Spinal cord (tissue), 9 donors: ENCODE measurements at regions not wholly inside any gene's neighbourhood (a gene's known extent, or its start where the extent isn't known, plus 50 kb on each side); places are given as distances from the start of the nearest gene placed in this dataset.

ENCODE experiments used
- DNase-seq, 6 donors: peaks; one replicate each; pipeline versions ENCODE4 v3.0.0 to v3.0.0-alpha.2; 2013 to 2015; ENCODE audit warnings: low spot score in 6 of 6, low read depth in 4 of 6
- H3K27ac ChIP-seq: one replicate; pipeline ENCODE4 v1.5.1; 2013; ENCODE audit warnings: low read depth, low read length, control low read depth
- H3K27me3 ChIP-seq: one replicate; pipeline ENCODE4 v1.6.1; 2013; ENCODE audit warnings: low read length; ENCODE audit not compliant: control insufficient read depth, insufficient read depth
- H3K36me3 ChIP-seq: one replicate; pipeline ENCODE4 v1.6.1; 2013; ENCODE audit warnings: low read length; ENCODE audit not compliant: control insufficient read depth, insufficient read depth
- H3K4me1 ChIP-seq: one replicate; pipeline ENCODE4 v1.6.1; 2013; ENCODE audit warnings: low read length; ENCODE audit not compliant: control insufficient read depth, insufficient read depth
- H3K4me3 ChIP-seq: one replicate; pipeline ENCODE4 v1.5.1; 2013; ENCODE audit warnings: low read depth, low read length, control low read depth
- H3K9me3 ChIP-seq: one replicate; pipeline ENCODE4 v1.6.1; 2013; ENCODE audit warnings: low read length; ENCODE audit not compliant: control insufficient read depth, insufficient read depth
- WGBS: methylation state at CpG from one replicate; pipeline ENCODE4 v1.1.5; 2013; ENCODE audit warnings: missing lambda C conversion rate; ENCODE audit not compliant: insufficient coverage; 5-methylcytosine and 5-hydroxymethylcytosine counted together
- donor health status: healthy.

DNA sequence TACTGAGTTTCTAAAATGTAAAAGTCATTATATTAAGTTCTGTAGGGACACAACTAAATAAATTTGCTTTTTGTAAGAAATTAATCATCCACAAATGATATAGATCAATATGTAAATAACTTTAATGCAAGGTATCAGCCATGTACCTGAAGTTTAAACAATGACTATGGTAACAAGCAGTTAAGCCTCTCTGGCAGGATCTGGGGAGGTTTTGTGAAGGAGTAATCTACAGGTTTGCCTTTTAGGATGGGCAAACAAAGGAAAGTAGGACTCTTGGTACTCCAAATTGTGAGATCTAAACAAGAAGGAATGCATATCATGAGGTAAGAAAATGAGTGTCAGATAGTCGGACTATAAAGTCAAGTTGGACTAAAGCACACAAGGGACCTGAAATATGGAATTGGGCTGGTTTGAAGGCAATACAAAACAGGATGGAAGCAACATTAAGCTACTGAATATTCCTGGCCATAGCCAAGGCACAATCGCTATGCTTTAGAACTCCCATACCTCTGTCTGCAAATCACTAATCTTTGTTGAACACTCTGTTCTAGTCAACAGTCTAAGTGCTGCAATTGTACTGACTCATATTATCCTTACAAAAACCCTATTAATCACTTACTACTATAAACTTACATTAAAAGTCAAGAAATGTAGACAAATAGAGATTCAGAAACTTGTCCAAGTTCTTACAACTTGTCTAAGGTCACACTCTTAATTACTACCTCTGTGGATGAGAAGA is 412.8 kb downstream of the DIPK2A start:
- Histone ChIP-seq H3K27me3 (no peaks in the 10 kb centered on the region), H3K9me3 (no peaks in the 10 kb centered on the region), H3K4me1 (no peaks in the 10 kb centered on the region), H3K27ac (no peak overlapping the region), H3K36me3 (no peaks in the 10 kb centered on the region), H3K4me3 (no peak overlapping the region)
- WGBS: 100% methylated on average over 2 of the region's 2 CpGs
- no peak for DNase-seq

DNA sequence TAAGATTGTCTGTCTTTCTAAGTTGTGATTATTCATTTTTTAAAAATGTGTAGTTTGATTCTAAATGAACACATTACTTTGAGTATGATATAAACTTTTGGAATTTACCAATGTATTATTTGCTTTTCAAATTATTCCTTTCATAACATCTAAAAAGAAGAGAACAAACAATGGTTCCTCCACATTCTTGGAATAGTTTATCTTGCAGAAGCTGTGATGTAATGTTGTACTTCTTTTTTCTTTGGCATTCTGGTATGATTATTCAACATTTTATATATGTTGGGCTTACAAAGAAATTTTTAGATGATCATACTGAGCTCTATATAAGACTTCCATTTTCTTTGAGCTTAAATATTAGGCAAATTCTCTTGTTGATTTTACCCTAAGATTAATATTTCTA is 419.2 kb downstream of the DIPK2A start:
- Histone ChIP-seq H3K27me3 (no peaks in the 10 kb centered on the region), H3K4me3 (no peak overlapping the region), H3K4me1 (no peaks in the 10 kb centered on the region), H3K9me3 (no peaks in the 10 kb centered on the region), H3K36me3 (no peaks in the 10 kb centered on the region), H3K27ac (no peak overlapping the region)
- no peak for DNase-seq

DNA sequence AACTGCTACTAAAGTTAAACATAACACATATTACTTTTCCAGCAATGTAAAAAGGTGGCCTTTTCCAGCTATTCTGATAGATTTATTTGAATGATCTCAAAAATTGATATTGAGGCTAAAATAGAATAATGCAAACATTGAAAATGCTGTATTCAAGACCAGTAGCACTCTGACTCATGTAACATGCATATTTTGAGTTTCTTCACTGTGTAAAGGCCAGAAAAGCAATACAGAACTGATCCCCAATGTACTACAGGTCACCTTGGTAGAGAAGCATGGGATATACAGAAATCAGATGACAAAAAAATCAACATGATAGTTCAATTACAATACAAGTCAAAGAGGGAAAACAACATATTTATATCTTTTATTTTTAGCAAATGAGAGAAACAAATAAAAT is 419.6 kb downstream of the DIPK2A start:
- Histone ChIP-seq H3K36me3 (no peaks in the 10 kb centered on the region), H3K4me1 (no peaks in the 10 kb centered on the region)
- DNase-seq: no peak

DNA sequence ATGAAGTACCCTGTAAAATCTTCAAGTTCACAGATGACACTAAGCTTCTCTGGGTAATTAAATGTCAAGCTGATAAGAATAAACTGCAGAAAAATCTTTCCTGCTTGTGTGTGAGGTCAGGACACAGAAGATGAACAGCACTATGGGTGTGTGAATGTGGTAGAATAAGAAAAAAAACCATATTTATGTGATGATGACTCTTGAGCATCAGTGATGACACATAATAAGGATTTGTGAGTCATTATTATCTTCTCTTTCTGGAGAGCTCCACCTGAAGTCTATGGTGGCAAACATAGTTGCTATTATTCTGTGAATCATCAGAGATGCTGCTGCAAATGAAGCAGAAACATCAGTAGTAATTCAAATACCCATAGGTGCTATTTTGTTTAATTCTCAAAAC is 422.4 kb downstream of the DIPK2A start:
- no peaks in the 10 kb centered on the region for H3K9me3 ChIP-seq
- no peaks in the 10 kb centered on the region for H3K27me3 ChIP-seq
- no peak overlapping the region for H3K4me3 ChIP-seq
- H3K4me1 ChIP-seq: no peaks in the 10 kb centered on the region
- H3K27ac ChIP-seq: no peak overlapping the region
- peak in 1 of 6 donors; percentile 18 for DNase-seq
- no peaks in the 10 kb centered on the region for H3K36me3 ChIP-seq

More for the DNA sequence above, 419.6 kb downstream of the DIPK2A start:
- Histone ChIP-seq H3K4me3 (no peak overlapping the region), H3K27ac (no peak overlapping the region), H3K27me3 (no peaks in the 10 kb centered on the region), H3K9me3 (no peaks in the 10 kb centered on the region)

DNA sequence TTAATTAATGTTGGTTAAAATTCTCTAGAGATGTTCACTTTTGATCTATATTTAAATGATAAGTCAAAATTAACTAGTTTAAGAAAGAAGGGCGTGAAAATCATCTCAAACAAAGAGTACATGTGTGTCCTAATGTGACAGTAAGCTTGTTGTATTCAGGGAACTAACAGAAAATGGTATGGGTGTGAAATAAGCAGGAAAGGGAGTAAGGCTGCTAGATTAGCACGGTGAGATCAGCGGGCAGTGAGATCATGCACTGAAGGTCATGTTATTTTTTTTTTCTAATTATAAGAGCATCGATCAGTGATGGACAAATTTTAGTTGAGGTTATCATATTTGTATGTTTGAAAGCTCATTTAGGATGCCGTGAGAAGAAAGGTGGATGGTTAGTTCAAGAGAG is 430.8 kb downstream of the DIPK2A start:
- DNase-seq: no peak
- H3K36me3 ChIP-seq: no peaks in the 10 kb centered on the region
- H3K4me1 ChIP-seq: no peaks in the 10 kb centered on the region
- H3K4me3 ChIP-seq: no peak overlapping the region
- H3K27me3 ChIP-seq: no peaks in the 10 kb centered on the region
- H3K9me3 ChIP-seq: peaks cover 2% of the 10 kb centered on the region
- no peak overlapping the region for H3K27ac ChIP-seq
- 96% methylated on average over 4 of the region's 5 CpGs for WGBS

DNA sequence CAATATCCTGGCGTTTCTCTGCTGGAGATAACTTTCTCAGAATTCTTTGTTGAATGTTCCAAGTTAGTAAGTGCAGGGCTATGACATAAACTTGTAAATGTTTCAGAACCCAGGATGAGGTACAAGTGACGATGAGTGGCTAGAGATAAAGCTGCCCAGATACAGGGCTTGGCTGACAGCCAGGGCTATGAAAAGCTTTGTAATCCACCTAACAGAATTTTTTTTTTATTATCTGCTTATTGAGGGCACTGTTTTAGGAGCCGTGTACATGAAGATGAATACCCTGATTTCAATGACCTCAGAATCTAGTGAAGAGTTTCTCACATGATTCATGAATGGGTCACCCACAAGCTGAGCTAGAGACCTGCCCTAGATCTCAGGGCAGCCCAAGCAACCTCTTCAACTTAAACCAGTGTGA is 431.4 kb downstream of the DIPK2A start:
- no peaks in the 10 kb centered on the region for H3K4me1 ChIP-seq

DNA sequence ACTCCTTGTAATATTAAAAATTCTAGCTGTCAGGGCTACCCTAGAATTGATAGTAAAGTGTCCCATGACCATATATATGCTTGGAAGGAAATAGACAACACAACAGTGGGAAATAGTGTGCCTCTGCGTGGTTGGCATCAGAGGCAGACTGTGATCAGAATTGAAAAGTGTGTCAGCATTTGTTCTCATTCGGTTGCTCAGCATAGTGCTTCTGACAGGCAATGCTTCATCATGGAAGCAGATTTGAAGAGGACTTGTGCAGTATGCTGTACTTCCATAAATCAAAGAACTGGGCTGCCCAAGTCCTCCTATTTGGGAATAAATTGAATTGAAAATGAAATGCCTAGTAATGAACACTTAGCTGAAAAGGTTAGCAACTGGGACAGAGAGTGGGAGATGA is 435.7 kb downstream of the DIPK2A start:
- 33% methylated on average over 2 of the region's 2 CpGs for WGBS

More for the DNA sequence above, 431.4 kb downstream of the DIPK2A start:
- Histone ChIP-seq H3K9me3 (peaks cover 2% of the 10 kb centered on the region), H3K27ac (no peak overlapping the region), H3K27me3 (no peaks in the 10 kb centered on the region), H3K36me3 (no peaks in the 10 kb centered on the region), H3K4me3 (no peak overlapping the region)
- no peak for DNase-seq
- WGBS: 100% methylated on average over 2 of the region's 3 CpGs

DNA sequence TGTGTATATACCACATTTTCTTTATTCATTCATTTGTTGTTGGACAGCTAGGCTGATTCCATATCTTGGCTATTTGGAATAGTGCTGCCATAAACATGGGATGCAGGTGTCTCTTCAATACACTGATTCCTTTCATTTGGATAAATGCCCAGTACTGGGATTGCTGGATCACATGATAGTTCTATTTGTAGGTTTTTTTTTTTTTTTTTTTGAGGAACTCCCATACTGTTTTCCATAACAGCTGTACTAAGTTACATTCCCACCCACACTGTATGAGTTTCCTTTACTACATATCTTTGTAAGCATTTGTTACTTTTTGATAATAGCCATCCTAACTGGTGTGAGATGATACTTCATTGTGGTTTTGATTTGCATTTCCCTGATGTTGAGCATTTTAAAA is 437.7 kb downstream of the DIPK2A start:
- Histone ChIP-seq H3K9me3 (no peaks in the 10 kb centered on the region), H3K36me3 (no peaks in the 10 kb centered on the region), H3K27ac (no peak overlapping the region), H3K4me1 (no peaks in the 10 kb centered on the region), H3K4me3 (no peak overlapping the region), H3K27me3 (no peaks in the 10 kb centered on the region)
- DNase-seq: peak in 1 of 6 donors; percentile 5

More for the DNA sequence above, 435.7 kb downstream of the DIPK2A start:
- H3K4me1 ChIP-seq: no peaks in the 10 kb centered on the region
- DNase-seq: peak in 2 of 6 donors; percentile 4 to 32
- no peak overlapping the region for H3K27ac ChIP-seq
- no peaks in the 10 kb centered on the region for H3K9me3 ChIP-seq
- no peaks in the 10 kb centered on the region for H3K36me3 ChIP-seq
- H3K4me3 ChIP-seq: no peak overlapping the region
- H3K27me3 ChIP-seq: no peaks in the 10 kb centered on the region

DNA sequence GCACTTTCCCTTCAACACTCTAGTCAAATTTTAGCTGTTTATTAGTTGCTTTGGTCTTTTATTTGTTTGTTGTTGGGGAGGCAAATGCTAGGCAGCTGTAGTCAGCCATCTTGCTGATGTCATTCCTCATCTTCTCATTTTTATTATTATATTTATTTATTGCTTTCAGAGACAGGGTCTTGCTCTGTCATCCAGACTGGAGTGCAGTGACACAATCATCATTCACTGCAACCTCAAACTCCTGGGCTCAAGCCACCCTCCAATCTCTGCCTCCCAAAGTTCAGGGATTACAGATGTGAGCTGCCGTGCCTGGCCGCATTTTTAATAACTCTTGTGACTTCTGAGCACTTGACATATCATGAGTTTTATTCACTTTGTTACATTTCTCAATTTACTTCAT is 441.4 kb downstream of the DIPK2A start:
- no peak overlapping the region for H3K4me3 ChIP-seq
- no CpG with 5 or more reads among the region's 2 CpGs for WGBS
- no peaks in the 10 kb centered on the region for H3K36me3 ChIP-seq
- DNase-seq: no peak
- no peaks in the 10 kb centered on the region for H3K9me3 ChIP-seq
- no peaks in the 10 kb centered on the region for H3K4me1 ChIP-seq
- no peak overlapping the region for H3K27ac ChIP-seq
- no peaks in the 10 kb centered on the region for H3K27me3 ChIP-seq

DNA sequence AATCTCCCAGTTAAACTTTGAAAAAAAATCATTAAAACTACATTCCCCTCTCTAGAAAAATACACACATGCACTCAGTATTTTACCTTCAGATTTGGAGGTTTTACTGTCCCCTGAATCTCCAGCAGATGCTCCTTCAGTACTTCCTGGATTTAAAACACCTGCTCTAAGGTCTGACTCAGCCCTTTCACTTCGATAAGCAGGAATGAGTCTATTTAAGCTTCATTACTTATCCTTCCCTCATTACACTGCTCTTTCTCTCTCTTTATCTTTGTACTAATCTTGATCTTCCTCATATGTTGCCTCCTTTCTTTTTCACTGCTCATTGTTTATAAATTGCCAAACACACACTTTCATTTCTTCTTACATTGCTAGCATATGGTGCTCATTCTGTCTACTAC is 443.9 kb downstream of the DIPK2A start:
- WGBS: 85% methylated on average over 1 of the region's 1 CpG
- Histone ChIP-seq H3K27ac (no peak overlapping the region), H3K4me3 (no peak overlapping the region), H3K9me3 (no peaks in the 10 kb centered on the region), H3K4me1 (no peaks in the 10 kb centered on the region), H3K27me3 (no peaks in the 10 kb centered on the region), H3K36me3 (no peaks in the 10 kb centered on the region)
- DNase-seq: no peak
